Left ventricle myocardium inferior (tissue), 1 donor: ENCODE measurements at regions not wholly inside any gene's neighbourhood (a gene's known extent, or its start where the extent isn't known, plus 50 kb on each side); places are given as distances from the start of the nearest gene placed in this dataset.
"Not testable (repeated sequence)": the region's sequence is repeated elsewhere in the genome, so short reads cannot be mapped to it uniquely, and the experiment has no call there.

Source experiments
- DNase-seq: peaks from one replicate; pipeline ENCODE4 v3.0.0-alpha.2; 2020
- H3K27ac ChIP-seq: fragments of 200-600 bp; replicated peaks from 2 replicates; pipeline ENCODE4 v1.8.0; 2021
- H3K27me3 ChIP-seq: fragments of 200-600 bp; 2 replicates; pipeline ENCODE4 v1.8.0; 2021; ENCODE audit warnings: low read depth
- H3K36me3 ChIP-seq: fragments of 200-600 bp; 2 replicates; pipeline ENCODE4 v1.8.0; 2021
- H3K4me1 ChIP-seq: fragments of 200-600 bp; 2 replicates; pipeline ENCODE4 v1.8.0; 2021
- H3K4me3 ChIP-seq: fragments of 200-600 bp; 2 replicates; pipeline ENCODE4 v1.8.0; 2021; ENCODE audit warnings: mild to moderate bottlenecking, moderate library complexity
- H3K9me3 ChIP-seq: fragments of 200-600 bp; replicated peaks from 2 replicates; pipeline ENCODE4 v1.8.0; 2021
- CTCF ChIP-seq: fragments of 200-600 bp; IDR thresholded peaks from 2 replicates; pipeline ENCODE4 v1.8.0; 2021; ENCODE audit warnings: antibody characterized with exemption, mild to moderate bottlenecking, borderline replicate concordance
- intact Hi-C: fragments of 100-400 bp; cut with micrococcal nuclease; formaldehyde crosslinking; loops from one replicate; pipeline ENCODE4 v1.11.0; 2022
- donor health status: DM: no; HTN: yes; CAD: no; lungs with severe emphysema.

- H3K4me1 ChIP-seq: no peaks in the 10 kb centered on the region
- H3K27me3 ChIP-seq: no peaks in the 10 kb centered on the region
- no peak for DNase-seq
- intact Hi-C loops: no loop called here
- no peak for TF ChIP-seq CTCF
- H3K27ac ChIP-seq: no peak overlapping the region
- no peaks in the 10 kb centered on the region for H3K36me3 ChIP-seq
- H3K4me3 ChIP-seq: no peak overlapping the region
- H3K9me3 ChIP-seq: peaks cover 23% of the 10 kb centered on the region
Observed at GRCh38 chr9:25129537-25129936, 548.7 kb downstream of the TUSC1 start.

- Histone ChIP-seq H3K27ac (no peak overlapping the region), H3K9me3 (peaks cover 11% of the 10 kb centered on the region), H3K4me1 (no peaks in the 10 kb centered on the region), H3K36me3 (no peaks in the 10 kb centered on the region), H3K27me3 (no peaks in the 10 kb centered on the region), H3K4me3 (no peak overlapping the region)
- DNase-seq: no peak
- TF ChIP-seq CTCF: no peak
- intact Hi-C loops: no loop called here
Observed at GRCh38 chr9:25121811-25122210, 556.4 kb downstream of the TUSC1 start.

- Histone ChIP-seq H3K27ac (no peak overlapping the region), H3K4me3 (no peak overlapping the region), H3K9me3 (peaks cover 11% of the 10 kb centered on the region), H3K4me1 (no peaks in the 10 kb centered on the region), H3K27me3 (no peaks in the 10 kb centered on the region), H3K36me3 (no peaks in the 10 kb centered on the region)
- intact Hi-C loops: no loop called here
- TF ChIP-seq CTCF: no peak
- no peak for DNase-seq
Observed at GRCh38 chr9:25119041-25119440, 559.2 kb downstream of the TUSC1 start.

GRCh38 chr9:25117791-25118190 is 560.5 kb downstream of the TUSC1 start:
- no peak overlapping the region for H3K27ac ChIP-seq
- no peaks in the 10 kb centered on the region for H3K36me3 ChIP-seq
- no peaks in the 10 kb centered on the region for H3K4me1 ChIP-seq
- no peaks in the 10 kb centered on the region for H3K27me3 ChIP-seq
- no peak overlapping the region for H3K4me3 ChIP-seq
- intact Hi-C loops: no loop called here
- TF ChIP-seq CTCF: no peak
- no peak for DNase-seq
- peaks cover 4% of the 10 kb centered on the region for H3K9me3 ChIP-seq

GRCh38 chr9:25102204-25102603 is 556.5 kb upstream of the IZUMO3 start:
- H3K27ac ChIP-seq, H3K4me1 ChIP-seq, H3K27me3 ChIP-seq, DNase-seq, H3K4me3 ChIP-seq, intact Hi-C loops, H3K36me3 ChIP-seq: not testable (repeated sequence)
- peaks cover 25% of the 10 kb centered on the region for H3K9me3 ChIP-seq

- DNase-seq: no peak
- H3K27ac ChIP-seq: no peak overlapping the region
- no peaks in the 10 kb centered on the region for H3K9me3 ChIP-seq
- intact Hi-C loops: no loop called here
- no peak overlapping the region for H3K4me3 ChIP-seq
- H3K4me1 ChIP-seq: no peaks in the 10 kb centered on the region
- no peak for TF ChIP-seq CTCF
- no peaks in the 10 kb centered on the region for H3K27me3 ChIP-seq
- H3K36me3 ChIP-seq: no peaks in the 10 kb centered on the region
Observed at GRCh38 chr9:25094518-25094917, 548.8 kb upstream of the IZUMO3 start.
